Neutrophil (primary cell): ENCODE measurements at regions not wholly inside any gene's neighbourhood (a gene's known extent, or its start where the extent isn't known, plus 50 kb on each side); places are given as distances from the start of the nearest gene placed in this dataset.

Experiments
- H3K27ac ChIP-seq: fragments of 200-600 bp; sonication (generic); 2 replicates; pipeline ENCODE4 v1.5.1; 2016; ENCODE audit warnings: mild to moderate bottlenecking, moderate library complexity
- H3K27me3 ChIP-seq: fragments of 200-600 bp; sonication (generic); 2 replicates; pipeline ENCODE4 v1.6.0; 2016; ENCODE audit warnings: mild to moderate bottlenecking
- H3K36me3 ChIP-seq: fragments of 200-600 bp; sonication (generic); 2 replicates; pipeline ENCODE4 v1.5.1; 2017
- H3K4me1 ChIP-seq, 2 experiments: fragments of 200-600 bp in 1 of 2; sonication (generic) in 1 of 2; 1 replicate in 1 of 2; 2 replicates in 1 of 2; pipeline versions ENCODE4 v1.5.1 to v1.6.1; 2013 to 2016; ENCODE audit warnings: low read depth in 1 of 2, low read length in 1 of 2, mild to moderate bottlenecking in 1 of 2, moderate library complexity in 1 of 2; ENCODE audit not compliant: control insufficient read depth in 1 of 2, insufficient read depth in 1 of 2
- H3K4me3 ChIP-seq, 2 experiments: fragments of 200-600 bp in 1 of 2; sonication (generic) in 1 of 2; 1 replicate in 1 of 2; 2 replicates in 1 of 2; pipeline ENCODE4 v1.5.1; 2013 to 2016; ENCODE audit warnings: low read depth in 1 of 2, low read length in 1 of 2, mild to moderate bottlenecking in 1 of 2, moderate library complexity in 1 of 2
- H3K9me3 ChIP-seq: fragments of 200-600 bp; sonication (generic); 2 replicates; pipeline ENCODE4 v1.5.1; 2016
- TF ChIP-seq, protein P1 (sequence below): fragments of 200-600 bp; sonication (generic); IDR thresholded peaks from 2 replicates; pipeline ENCODE4 v1.5.1; 2016; ENCODE audit warnings: antibody characterized with exemption

DNA sequence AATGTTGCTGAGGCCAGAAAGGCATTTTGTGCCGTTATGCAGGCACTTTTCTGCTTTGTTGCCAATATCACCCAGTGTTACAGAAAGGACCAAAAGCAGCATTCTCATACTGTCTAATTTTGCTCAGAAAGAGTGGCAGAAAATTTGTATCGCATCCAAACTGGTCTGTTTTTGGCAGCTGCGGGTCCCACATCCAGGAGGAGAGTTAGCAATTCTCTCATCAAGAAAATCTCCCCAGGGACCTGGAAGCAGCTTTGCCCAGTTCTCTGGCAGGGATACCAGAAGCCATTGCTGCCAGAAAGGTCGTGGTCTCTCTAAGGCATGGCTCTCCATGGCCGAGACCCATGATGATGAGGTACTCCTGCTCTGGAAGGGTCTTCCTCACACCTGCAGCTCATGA lies 489.2 kb upstream of the ZMIZ1 start:
- Histone ChIP-seq H3K4me3 (no peak overlapping the region), H3K9me3 (no peaks in the 10 kb centered on the region), H3K27me3 (no peaks in the 10 kb centered on the region), H3K36me3 (no peaks in the 10 kb centered on the region), H3K4me1 (peaks cover 20 to 23% of the 10 kb centered on the region in 2 experiments), H3K27ac (no peak overlapping the region)
- TF ChIP-seq, protein P1, sequence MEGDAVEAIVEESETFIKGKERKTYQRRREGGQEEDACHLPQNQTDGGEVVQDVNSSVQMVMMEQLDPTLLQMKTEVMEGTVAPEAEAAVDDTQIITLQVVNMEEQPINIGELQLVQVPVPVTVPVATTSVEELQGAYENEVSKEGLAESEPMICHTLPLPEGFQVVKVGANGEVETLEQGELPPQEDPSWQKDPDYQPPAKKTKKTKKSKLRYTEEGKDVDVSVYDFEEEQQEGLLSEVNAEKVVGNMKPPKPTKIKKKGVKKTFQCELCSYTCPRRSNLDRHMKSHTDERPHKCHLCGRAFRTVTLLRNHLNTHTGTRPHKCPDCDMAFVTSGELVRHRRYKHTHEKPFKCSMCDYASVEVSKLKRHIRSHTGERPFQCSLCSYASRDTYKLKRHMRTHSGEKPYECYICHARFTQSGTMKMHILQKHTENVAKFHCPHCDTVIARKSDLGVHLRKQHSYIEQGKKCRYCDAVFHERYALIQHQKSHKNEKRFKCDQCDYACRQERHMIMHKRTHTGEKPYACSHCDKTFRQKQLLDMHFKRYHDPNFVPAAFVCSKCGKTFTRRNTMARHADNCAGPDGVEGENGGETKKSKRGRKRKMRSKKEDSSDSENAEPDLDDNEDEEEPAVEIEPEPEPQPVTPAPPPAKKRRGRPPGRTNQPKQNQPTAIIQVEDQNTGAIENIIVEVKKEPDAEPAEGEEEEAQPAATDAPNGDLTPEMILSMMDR, result no peak

DNA sequence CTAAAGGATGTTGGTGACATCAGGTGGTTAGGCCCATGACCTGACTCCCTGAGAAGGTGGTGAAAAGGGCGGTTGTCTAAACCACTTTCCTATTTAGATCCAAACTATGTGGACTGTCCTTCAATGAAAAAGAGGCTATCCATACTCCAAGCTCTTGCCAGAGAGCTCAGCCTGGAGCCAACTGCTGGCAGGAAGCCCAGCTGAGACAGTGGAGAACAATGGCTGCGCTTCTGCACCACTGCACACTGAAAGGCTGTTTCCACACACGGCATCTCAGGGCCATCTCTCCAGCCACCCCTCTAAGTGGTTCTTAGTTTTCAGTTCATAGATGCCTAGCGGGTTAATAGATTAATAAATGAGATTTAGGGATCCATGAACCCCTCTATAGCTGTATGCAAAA lies 488.8 kb upstream of the ZMIZ1 start:
- H3K36me3 ChIP-seq, result no peaks in the 10 kb centered on the region
- peaks cover 20 to 23% of the 10 kb centered on the region in 2 experiments for H3K4me1 ChIP-seq
- H3K9me3 ChIP-seq, result no peaks in the 10 kb centered on the region
- no peaks in the 10 kb centered on the region for H3K27me3 ChIP-seq
- TF ChIP-seq, protein P1, result no peak
- H3K4me3 ChIP-seq, result no peak overlapping the region
- no peak overlapping the region for H3K27ac ChIP-seq

DNA sequence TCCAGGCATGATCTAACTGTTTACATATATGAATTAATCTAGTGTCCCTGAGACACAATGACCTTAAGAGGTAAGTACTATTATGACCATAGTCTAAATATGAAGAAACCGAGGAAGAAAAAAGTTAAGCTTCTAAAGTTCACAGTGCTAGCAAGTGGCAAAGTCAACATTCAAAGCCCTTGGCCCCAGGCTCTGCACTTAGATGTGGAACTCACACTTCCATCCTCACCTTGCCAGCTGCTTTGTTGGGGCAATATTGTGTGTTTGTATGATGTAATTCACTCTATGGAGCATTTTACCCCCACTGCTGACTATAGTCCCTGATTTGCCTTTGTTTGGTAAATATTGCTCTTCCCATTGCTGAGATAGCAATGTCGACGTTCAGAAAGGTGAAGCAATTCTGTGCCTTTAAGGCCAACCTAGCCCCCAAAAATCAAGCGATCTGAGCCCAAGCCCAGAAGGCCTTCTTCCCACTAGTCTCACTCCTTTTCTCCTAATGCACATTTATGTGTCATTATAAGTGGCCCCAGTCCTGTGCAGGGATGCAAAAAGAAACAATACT lies 487.6 kb upstream of the ZMIZ1 start:
- peaks cover 18 to 21% of the 10 kb centered on the region in 2 experiments for H3K4me1 ChIP-seq
- H3K27me3 ChIP-seq, result no peaks in the 10 kb centered on the region
- no peak overlapping the region for H3K4me3 ChIP-seq
- TF ChIP-seq, protein P1, result no peak
- H3K36me3 ChIP-seq, result no peaks in the 10 kb centered on the region
- H3K9me3 ChIP-seq, result no peaks in the 10 kb centered on the region
- H3K27ac ChIP-seq, result no peak overlapping the region

DNA sequence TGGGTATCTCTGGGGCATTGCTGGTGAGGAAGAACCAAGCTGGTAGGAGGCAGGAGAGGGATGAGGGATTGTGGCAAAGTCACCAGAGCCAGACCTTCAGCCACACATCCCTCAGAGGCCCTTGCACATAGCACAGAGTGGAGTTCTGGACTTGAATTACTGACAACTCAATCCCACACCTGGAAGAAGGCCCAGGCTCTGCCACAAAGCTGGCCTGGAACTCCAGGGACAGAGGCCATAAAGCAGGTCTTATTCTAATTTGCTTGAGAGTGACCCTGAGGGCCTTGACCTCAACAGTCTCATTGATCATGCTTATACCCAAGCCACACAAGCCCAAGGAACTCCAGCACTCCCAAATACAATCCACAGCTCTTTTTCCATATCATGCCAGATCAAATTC lies 486.2 kb upstream of the ZMIZ1 start:
- Histone ChIP-seq H3K27me3 (no peaks in the 10 kb centered on the region), H3K9me3 (no peaks in the 10 kb centered on the region), H3K27ac (no peak overlapping the region), H3K36me3 (no peaks in the 10 kb centered on the region), H3K4me1 (peaks cover 6 to 8% of the 10 kb centered on the region in 2 experiments), H3K4me3 (no peak overlapping the region)
- TF ChIP-seq, protein P1, result no peak

DNA sequence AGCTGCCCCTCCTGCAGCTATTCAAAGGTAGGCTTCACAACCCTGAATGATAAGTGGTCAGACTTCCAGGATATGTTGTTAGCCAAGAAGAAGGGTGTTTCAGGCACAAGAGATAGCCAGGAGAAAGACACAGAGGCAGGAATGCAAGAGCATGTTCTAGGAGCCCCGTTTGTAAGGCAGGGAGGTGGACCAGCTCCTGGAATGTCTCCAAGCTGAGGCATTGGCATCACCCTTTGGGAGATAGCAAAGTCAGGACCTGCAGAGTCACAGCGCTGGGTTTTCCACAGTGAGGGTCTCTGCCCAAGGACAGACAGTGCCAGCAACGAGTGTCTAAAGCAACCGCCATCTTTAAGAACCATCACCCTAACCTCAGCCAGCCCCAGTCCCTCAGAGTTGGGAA lies 484.5 kb upstream of the ZMIZ1 start:
- TF ChIP-seq, protein P1, result no peak
- H3K36me3 ChIP-seq, result no peaks in the 10 kb centered on the region
- no peaks in the 10 kb centered on the region for H3K9me3 ChIP-seq
- H3K4me3 ChIP-seq, result no peak overlapping the region
- H3K27me3 ChIP-seq, result no peaks in the 10 kb centered on the region
- H3K27ac ChIP-seq, result no peak overlapping the region
- no peaks in the 10 kb centered on the region for H3K4me1 ChIP-seq

DNA sequence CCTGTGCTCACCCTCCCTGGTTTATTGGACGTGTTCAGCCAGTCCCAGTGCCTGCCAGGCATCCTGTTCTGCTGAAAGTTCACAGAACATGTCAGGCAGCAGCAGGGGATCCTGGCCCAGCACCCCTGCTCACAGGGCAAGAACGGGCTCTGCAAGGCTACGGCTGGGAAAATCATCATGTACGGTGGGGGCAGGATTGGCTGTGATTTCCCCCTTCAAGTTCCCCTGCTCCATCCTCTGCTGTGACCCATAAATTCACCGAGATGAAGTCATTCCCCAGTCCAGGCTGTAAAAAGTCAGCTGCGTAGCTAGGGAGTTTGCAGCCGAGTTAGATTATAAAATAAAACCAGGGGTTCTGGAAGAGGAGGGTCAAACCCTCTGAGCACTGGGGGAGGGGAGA lies 484.1 kb upstream of the ZMIZ1 start:
- Histone ChIP-seq H3K36me3 (no peaks in the 10 kb centered on the region), H3K27me3 (no peaks in the 10 kb centered on the region), H3K27ac (no peak overlapping the region), H3K4me3 (no peak overlapping the region), H3K4me1 (no peaks in the 10 kb centered on the region), H3K9me3 (no peaks in the 10 kb centered on the region)
- TF ChIP-seq, protein P1, result no peak
